Skeletal muscle tissue (tissue), 3 donors: ENCODE measurements at regions not wholly inside any gene's neighbourhood (a gene's known extent, or its start where the extent isn't known, plus 50 kb on each side); places are given as distances from the start of the nearest gene placed in this dataset.
"Not testable (repeated sequence)": the region's sequence is repeated elsewhere in the genome, so short reads cannot be mapped to it uniquely, and the experiment has no call there.

ENCODE experiments used
- H3K27ac ChIP-seq: one replicate; pipeline ENCODE4 v1.7.0; 2013; ENCODE audit warnings: mild to moderate bottlenecking, low read depth, low read length, inconsistent platforms
- H3K27me3 ChIP-seq, 3 donors: one replicate each; pipeline ENCODE4 v1.7.0; 2013; ENCODE audit warnings: low read length in 3 of 3; ENCODE audit not compliant: control insufficient read depth in 3 of 3, insufficient read depth in 3 of 3
- H3K36me3 ChIP-seq, 3 donors: one replicate each; pipeline ENCODE4 v1.7.0; 2013; ENCODE audit warnings: low read length in 3 of 3; ENCODE audit not compliant: control insufficient read depth in 3 of 3, insufficient read depth in 3 of 3
- H3K4me1 ChIP-seq, 3 donors: one replicate each; pipeline ENCODE4 v1.7.0; 2013; ENCODE audit warnings: low read length in 3 of 3, mild to moderate bottlenecking in 3 of 3; ENCODE audit not compliant: control insufficient read depth in 3 of 3, insufficient read depth in 3 of 3
- H3K4me3 ChIP-seq, 3 donors: one replicate each; pipeline ENCODE4 v1.7.0; 2013; ENCODE audit warnings: low read length in 3 of 3
- H3K9ac ChIP-seq, 3 donors: one replicate each; pipeline ENCODE4 v1.7.0; 2013; ENCODE audit warnings: low read length in 3 of 3, mild to moderate bottlenecking in 3 of 3, moderate library complexity in 2 of 3, low read depth in 1 of 3
- H3K9me3 ChIP-seq, 3 donors: one replicate each; pipeline ENCODE4 v1.7.0; 2013; ENCODE audit warnings: low read length in 3 of 3; ENCODE audit not compliant: control insufficient read depth in 3 of 3
- donor health status: Osteomylitis.

DNA sequence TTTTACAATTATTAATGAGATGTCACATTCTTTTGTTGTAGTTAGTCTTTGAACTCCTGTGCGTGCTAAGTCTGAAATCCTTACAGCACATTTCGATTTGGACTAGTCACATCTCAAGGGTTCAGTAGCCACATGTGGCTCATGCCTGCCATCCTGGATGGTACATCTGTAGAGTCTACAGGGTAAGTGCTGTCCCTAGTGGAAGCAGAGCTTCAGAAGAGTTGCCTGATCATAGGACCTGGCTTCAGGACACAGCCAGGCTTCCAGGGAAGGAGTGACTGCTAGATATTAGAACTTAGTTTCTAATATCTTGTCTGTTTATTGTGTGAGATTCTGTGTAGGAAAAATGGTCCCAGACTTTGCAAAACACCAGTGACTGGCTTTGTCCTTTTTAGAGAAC lies 110.5 kb upstream of the NBPF8 start:
- not testable (repeated sequence) for H3K27me3 ChIP-seq, H3K27ac ChIP-seq, H3K4me1 ChIP-seq, H3K9ac ChIP-seq, H3K36me3 ChIP-seq, H3K9me3 ChIP-seq, H3K4me3 ChIP-seq

GRCh38 chr1:120299433-120300057 lies 115.3 kb upstream of the NBPF8 start:
- H3K4me3 ChIP-seq, H3K36me3 ChIP-seq, H3K27ac ChIP-seq, H3K9me3 ChIP-seq, H3K27me3 ChIP-seq, H3K9ac ChIP-seq, H3K4me1 ChIP-seq: not testable (repeated sequence)

GRCh38 chr1:120298487-120298886 lies 116.3 kb upstream of the NBPF8 start:
- not testable (repeated sequence) for H3K27me3 ChIP-seq, H3K4me1 ChIP-seq, H3K4me3 ChIP-seq, H3K9me3 ChIP-seq, H3K27ac ChIP-seq, H3K36me3 ChIP-seq, H3K9ac ChIP-seq

- not testable (repeated sequence) for H3K27me3 ChIP-seq, H3K9ac ChIP-seq, H3K36me3 ChIP-seq, H3K27ac ChIP-seq, H3K9me3 ChIP-seq, H3K4me1 ChIP-seq, H3K4me3 ChIP-seq
Measured at GRCh38 chr1:120297345-120297953, 117.4 kb upstream of the NBPF8 start.

- not testable (repeated sequence) for H3K4me1 ChIP-seq, H3K9ac ChIP-seq, H3K36me3 ChIP-seq, H3K27ac ChIP-seq, H3K9me3 ChIP-seq, H3K27me3 ChIP-seq, H3K4me3 ChIP-seq
Measured at GRCh38 chr1:120290105-120290504, 113.8 kb upstream of the SEC22B start.

DNA sequence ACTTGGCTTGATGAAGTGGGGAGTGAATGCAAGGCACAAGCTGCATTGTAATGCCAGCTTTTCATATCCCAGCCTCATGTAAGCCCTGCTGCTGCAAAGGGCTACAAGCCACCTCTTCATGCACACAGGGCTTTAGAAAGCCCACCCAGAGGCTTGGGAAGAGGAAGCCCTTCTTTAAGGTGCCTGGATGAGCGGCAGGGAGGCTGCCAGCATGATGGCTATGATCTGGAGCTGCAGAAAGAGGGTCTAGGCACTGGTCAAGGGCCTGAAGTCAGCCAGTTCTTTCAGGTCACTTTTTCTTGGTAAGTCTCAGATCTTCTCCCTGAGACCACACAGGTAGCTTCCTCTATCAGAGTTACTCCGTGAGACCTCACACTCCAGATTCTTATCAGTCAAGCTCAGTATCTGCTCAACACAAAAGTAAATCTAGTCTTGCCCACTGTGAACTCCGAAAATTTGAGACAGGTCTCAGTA lies 113.3 kb upstream of the SEC22B start:
- not testable (repeated sequence) for H3K4me3 ChIP-seq, H3K9me3 ChIP-seq, H3K36me3 ChIP-seq, H3K9ac ChIP-seq, H3K4me1 ChIP-seq, H3K27ac ChIP-seq, H3K27me3 ChIP-seq

DNA sequence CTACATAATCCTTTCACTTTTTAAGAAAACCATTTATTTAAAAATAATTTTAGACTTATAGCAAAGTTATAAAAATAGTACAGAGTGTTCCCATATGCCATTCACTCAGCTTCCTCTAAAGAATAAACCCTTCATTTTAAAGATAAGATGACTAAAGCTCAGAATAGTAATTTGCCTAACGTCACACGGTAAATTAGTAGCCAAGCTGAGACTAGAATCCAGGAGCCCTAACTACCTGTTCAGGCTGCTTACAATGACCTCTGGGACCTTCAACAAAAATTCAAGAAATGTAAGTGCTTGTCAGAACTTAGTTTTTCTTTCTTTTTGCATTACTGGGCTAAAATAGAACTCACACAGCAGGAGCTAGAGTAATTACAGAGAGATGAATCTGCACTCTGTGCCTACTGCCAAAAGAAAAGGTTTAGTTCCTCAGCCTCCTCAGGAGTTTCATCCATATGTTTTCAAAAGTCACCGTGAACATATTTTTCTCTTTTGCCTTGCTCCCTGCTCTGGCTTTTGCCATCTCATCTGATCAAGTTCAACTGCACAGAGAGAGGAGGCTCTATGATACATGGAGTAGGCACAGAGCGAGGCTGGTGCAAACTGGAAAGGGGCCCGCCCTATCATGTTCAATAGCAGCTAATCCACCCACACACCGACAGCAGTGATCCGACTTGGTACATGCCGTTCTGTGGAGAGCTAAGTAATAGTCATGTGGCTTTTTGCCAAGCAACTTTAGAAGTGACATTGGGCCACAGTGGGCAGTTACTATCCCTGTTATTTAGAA lies 112.7 kb upstream of the SEC22B start:
- not testable (repeated sequence) for H3K27ac ChIP-seq, H3K9me3 ChIP-seq, H3K4me1 ChIP-seq, H3K27me3 ChIP-seq, H3K36me3 ChIP-seq, H3K9ac ChIP-seq, H3K4me3 ChIP-seq

- H3K4me3 ChIP-seq, H3K9me3 ChIP-seq, H3K27ac ChIP-seq, H3K27me3 ChIP-seq, H3K9ac ChIP-seq, H3K4me1 ChIP-seq, H3K36me3 ChIP-seq: not testable (repeated sequence)
Measured at GRCh38 chr1:120288167-120288566, 111.8 kb upstream of the SEC22B start.

DNA sequence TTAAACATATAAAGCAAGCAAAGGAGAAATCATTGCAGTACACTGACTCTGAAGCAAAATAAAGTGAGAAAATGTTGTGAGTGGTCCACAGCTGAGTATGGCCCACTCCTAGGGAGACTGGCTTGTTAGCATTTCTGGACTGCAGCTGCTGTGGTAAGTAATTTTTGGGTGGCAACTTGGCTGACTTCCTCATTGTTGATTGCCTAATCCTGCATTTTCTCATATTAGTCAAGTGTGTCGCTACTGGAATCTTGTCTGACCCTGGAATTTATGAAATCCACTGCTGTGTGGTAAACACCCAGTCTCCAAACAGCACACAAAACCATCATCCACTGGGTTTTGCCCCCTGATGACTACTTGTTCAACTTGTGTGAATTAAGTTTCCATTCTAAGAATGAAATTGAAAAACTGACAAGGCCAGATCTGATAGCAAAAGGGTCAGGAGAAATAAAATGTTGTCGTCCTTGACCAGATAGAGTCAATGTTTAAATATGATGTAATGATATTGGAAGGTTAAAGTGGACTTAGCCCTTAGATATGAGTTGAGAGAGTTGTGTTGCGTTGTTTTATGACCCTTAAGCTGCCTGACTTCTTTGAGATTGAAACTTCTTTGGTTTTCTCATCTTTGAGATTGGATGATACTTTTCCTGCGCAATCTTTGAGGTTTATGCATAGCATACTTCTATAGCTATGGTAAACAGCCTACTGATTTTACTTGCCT lies 106.6 kb upstream of the SEC22B start:
- not testable (repeated sequence) for H3K9me3 ChIP-seq, H3K4me3 ChIP-seq, H3K27me3 ChIP-seq, H3K27ac ChIP-seq, H3K9ac ChIP-seq, H3K4me1 ChIP-seq, H3K36me3 ChIP-seq

DNA sequence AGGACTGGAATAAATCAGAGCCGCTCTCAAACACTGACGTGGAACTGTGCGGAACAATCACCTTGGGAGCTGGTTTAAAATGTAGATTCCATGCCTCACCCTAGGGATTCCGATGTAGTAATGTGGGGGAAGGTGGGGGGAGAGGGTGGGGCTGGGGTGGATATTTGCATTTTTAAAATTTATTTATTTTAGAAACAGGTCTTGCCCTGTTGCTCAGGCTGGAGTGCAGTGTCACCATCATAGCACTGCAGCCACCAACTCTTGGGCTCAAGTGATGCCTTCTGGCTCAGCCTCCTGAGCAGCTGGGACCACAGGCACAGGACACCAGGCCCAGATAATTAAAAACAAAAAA lies 101.9 kb upstream of the SEC22B start:
- H3K27ac ChIP-seq, H3K4me1 ChIP-seq, H3K9me3 ChIP-seq, H3K27me3 ChIP-seq, H3K4me3 ChIP-seq, H3K36me3 ChIP-seq, H3K9ac ChIP-seq: not testable (repeated sequence)
